Upper lobe of left lung (tissue), 6 donors: ENCODE measurements at regions not wholly inside any gene's neighbourhood (a gene's known extent, or its start where the extent isn't known, plus 50 kb on each side); places are given as distances from the start of the nearest gene placed in this dataset.
"Not testable (repeated sequence)": the region's sequence is repeated elsewhere in the genome, so short reads cannot be mapped to it uniquely, and the experiment has no call there.

ENCODE experiments used
- ATAC-seq, 2 donors: fragments of 200-7000 bp; cut with Tn5 transposase; one replicate each; pipeline ENCODE4 v1.9.1; 2022; ENCODE audit warnings: mild to moderate bottlenecking in 2 of 2, moderate library complexity in 2 of 2; ENCODE audit not compliant: low FRiP score in 2 of 2
- DNase-seq, 2 donors: peaks; one replicate each; pipeline ENCODE4 v3.0.0-alpha.2; 2019 to 2020
- H3K27ac ChIP-seq, 4 donors: fragments of 200-600 bp; sonication (generic); one replicate each; pipeline ENCODE4 v1.5.1; 2016 to 2019
- H3K27me3 ChIP-seq, 4 donors: fragments of 200-600 bp; sonication (generic); one replicate each; pipeline ENCODE4 v1.5.1; 2017 to 2019
- H3K36me3 ChIP-seq, 4 donors: fragments of 200-600 bp; sonication (generic); one replicate each; pipeline ENCODE4 v1.5.1; 2016 to 2019
- H3K4me1 ChIP-seq, 4 donors: fragments of 200-600 bp; sonication (generic); one replicate each; pipeline ENCODE4 v1.5.1; 2018 to 2019
- H3K4me3 ChIP-seq, 4 donors: fragments of 200-600 bp; sonication (generic); one replicate each; pipeline ENCODE4 v1.5.1; 2017 to 2019; ENCODE audit warnings: mild to moderate bottlenecking in 2 of 4, moderate library complexity in 1 of 4
- H3K9me3 ChIP-seq, 4 donors: fragments of 200-600 bp; sonication (generic); one replicate each; pipeline ENCODE4 v1.5.1; 2018 to 2019
- EP300 ChIP-seq, 4 donors: sonication (generic); formaldehyde crosslinking; IDR thresholded peaks; one replicate each; pipeline ENCODE4 v1.5.1; 2017; ENCODE audit warnings: antibody characterized with exemption in 4 of 4, control low read depth in 2 of 4
- POLR2A ChIP-seq, 4 donors: fragments of 450-650 bp; IDR thresholded peaks; one replicate each; pipeline ENCODE4 v1.5.1; 2016 to 2017; ENCODE audit warnings: antibody characterized with exemption in 4 of 4, mild to moderate bottlenecking in 2 of 4
- POLR2AphosphoS5 ChIP-seq, 2 donors: sonication (generic); formaldehyde crosslinking; IDR thresholded peaks; one replicate each; pipeline ENCODE4 v1.5.1; 2017; ENCODE audit warnings: antibody characterized with exemption in 2 of 2
- WGBS, 2 donors: methylation state at CpG; one replicate each; pipeline ENCODE4 v1.1.5; 2017 to 2018; 5-methylcytosine and 5-hydroxymethylcytosine counted together
- TF ChIP-seq, protein P1 (sequence below), 6 experiments: fragments of 450-650 bp in 4 of 6; fragments of 200-600 bp in 2 of 6; sonication (generic) in 2 of 6; IDR thresholded peaks; one replicate each; pipeline ENCODE4 v1.5.1; 2016 to 2019; ENCODE audit warnings: antibody characterized with exemption in 6 of 6
- donor health status: DM: no; HTN: no; CAD: no; lungs with moderate emphysema.
- donor health status: DM: no; HTN: yes; CAD: no; lungs with severe emphysema.

DNA sequence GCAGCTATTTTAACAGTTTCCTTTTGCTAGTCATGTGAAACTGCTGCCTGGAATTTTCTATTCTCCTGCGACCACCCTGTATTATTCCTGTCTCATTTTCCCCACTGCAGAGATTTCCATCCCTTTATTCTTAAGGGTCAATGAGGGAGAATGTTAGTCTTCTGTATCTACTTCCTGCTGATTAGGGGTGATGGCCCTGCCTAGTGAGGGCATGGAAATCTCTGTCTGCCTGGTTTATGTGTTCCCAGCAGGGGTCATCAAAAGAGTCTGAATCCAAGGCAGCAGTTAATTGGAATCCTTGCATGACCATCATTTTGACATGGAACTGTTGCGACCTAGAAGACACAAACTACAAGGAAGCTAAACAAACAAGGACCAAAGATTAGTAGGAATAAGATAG lies 325.2 kb downstream of the PLPP3 start:
- Histone ChIP-seq H3K27ac (no peak overlapping the region), H3K36me3 (no peaks in the 10 kb centered on the region), H3K4me3 (no peak overlapping the region), H3K27me3 (no peaks in the 10 kb centered on the region), H3K4me1 (peaks cover 8 to 14% (median 10%) of the 10 kb centered on the region in 4 donors), H3K9me3 (no peaks in the 10 kb centered on the region)
- ATAC-seq, result no peak
- DNase-seq, result no peak
- WGBS, 2 donors, result 88 to 91% methylated on average over 2 of the region's 2 CpGs
- TF ChIP-seq EP300 (IDR thresholded peaks at IDR 0.05) (no peak), POLR2A (IDR thresholded peaks at IDR 0.05) (no peak), POLR2AphosphoS5 (IDR thresholded peaks at IDR 0.05) (no peak)
- TF ChIP-seq, protein P1, sequence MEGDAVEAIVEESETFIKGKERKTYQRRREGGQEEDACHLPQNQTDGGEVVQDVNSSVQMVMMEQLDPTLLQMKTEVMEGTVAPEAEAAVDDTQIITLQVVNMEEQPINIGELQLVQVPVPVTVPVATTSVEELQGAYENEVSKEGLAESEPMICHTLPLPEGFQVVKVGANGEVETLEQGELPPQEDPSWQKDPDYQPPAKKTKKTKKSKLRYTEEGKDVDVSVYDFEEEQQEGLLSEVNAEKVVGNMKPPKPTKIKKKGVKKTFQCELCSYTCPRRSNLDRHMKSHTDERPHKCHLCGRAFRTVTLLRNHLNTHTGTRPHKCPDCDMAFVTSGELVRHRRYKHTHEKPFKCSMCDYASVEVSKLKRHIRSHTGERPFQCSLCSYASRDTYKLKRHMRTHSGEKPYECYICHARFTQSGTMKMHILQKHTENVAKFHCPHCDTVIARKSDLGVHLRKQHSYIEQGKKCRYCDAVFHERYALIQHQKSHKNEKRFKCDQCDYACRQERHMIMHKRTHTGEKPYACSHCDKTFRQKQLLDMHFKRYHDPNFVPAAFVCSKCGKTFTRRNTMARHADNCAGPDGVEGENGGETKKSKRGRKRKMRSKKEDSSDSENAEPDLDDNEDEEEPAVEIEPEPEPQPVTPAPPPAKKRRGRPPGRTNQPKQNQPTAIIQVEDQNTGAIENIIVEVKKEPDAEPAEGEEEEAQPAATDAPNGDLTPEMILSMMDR (IDR thresholded peaks at IDR 0.05), result no peak

DNA sequence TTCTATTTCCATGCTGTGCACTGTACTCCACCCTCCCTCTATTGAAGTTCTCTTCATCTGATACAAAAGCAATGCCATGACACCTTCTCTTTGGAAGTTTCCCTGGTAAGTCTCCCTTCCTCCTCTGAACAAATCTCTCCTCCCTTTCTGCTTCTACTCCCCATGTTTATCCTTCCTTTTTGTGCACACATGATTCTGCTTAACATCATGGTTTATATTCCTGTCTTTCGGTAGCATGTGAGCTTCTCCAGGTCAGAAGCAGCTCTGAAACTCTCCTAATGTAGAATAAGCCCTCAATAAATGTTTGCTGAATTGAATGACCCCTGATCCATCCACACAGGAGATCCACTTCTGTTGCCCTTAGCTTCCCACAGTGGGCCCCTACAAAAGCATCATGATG lies 328.6 kb downstream of the PLPP3 start:
- no peak overlapping the region for H3K27ac ChIP-seq
- DNase-seq (no peak), ATAC-seq (no peak)
- no peaks in the 10 kb centered on the region for H3K27me3 ChIP-seq
- whole genome bisulfite sequencing, 2 donors, result 52 to 95% methylated on average over 1 of the region's 1 CpG
- H3K9me3 ChIP-seq, result no peaks in the 10 kb centered on the region
- peaks cover 0 to 3% (median 0%) of the 10 kb centered on the region in 4 donors for H3K4me1 ChIP-seq
- TF ChIP-seq EP300 (IDR thresholded peaks at IDR 0.05), result no peak
- TF ChIP-seq POLR2A (IDR thresholded peaks at IDR 0.05), result no peak
- TF ChIP-seq, protein P1 (IDR thresholded peaks at IDR 0.05), result no peak
- no peak for TF ChIP-seq POLR2AphosphoS5 (IDR thresholded peaks at IDR 0.05)
- H3K36me3 ChIP-seq, result no peaks in the 10 kb centered on the region
- no peak overlapping the region for H3K4me3 ChIP-seq

DNA sequence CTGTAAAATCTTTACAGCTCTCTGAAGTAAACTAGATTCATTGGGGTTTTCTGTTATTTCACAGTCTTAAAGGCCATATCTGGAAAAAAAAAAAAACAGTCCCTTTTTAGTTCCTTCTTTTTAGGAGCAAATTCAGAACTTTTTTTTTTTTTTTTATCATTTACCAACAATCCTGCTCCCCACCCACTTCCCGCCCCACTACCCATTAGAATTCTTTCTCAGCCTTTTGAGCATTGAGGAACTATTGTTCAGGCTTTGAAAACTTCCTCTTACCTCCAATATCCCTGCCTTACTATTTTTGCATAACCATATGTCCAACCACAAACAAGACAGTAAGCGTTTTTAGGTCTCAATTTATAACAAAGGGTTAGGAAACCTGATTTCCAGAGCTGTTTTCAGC lies 330.1 kb downstream of the PLPP3 start:
- DNase-seq (no peak), ATAC-seq (peak in 1 of 2 donors; percentile 80)
- Histone ChIP-seq H3K4me1 (no peaks in the 10 kb centered on the region), H3K27ac (no peak overlapping the region), H3K9me3 (no peaks in the 10 kb centered on the region), H3K27me3 (no peaks in the 10 kb centered on the region), H3K4me3 (no peak overlapping the region), H3K36me3 (no peaks in the 10 kb centered on the region)
- WGBS, 2 donors, result 50 to 70% methylated on average over 2 of the region's 2 CpGs
- TF ChIP-seq, protein P1 (IDR thresholded peaks at IDR 0.05), result no peak

DNA sequence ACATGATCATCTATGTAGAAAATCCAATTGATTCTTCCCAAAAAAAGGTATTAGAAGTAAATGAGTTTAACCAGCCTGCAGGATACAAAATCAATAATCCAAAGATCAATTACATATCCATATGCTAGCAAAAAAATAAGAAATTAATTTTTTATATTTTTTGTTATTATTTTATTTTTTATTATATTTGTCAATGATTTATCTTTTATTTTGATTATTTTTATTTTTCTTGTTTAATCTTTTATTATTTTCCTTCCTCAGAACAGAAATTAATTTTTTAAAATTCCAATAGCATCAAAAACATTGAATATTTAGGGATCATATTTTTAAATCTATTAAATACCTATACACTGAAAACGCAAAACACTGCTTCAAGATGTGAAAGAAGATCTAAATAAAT lies 331.2 kb downstream of the PLPP3 start:
- Histone ChIP-seq H3K27ac (no peak overlapping the region), H3K4me3 (no peak overlapping the region), H3K4me1 (no peaks in the 10 kb centered on the region), H3K9me3 (no peaks in the 10 kb centered on the region), H3K36me3 (no peaks in the 10 kb centered on the region), H3K27me3 (no peaks in the 10 kb centered on the region)
- ATAC-seq, result no peak
- DNase-seq, result no peak
- no peak for TF ChIP-seq EP300 (IDR thresholded peaks at IDR 0.05)
- no peak for TF ChIP-seq POLR2A (IDR thresholded peaks at IDR 0.05)
- TF ChIP-seq, protein P1 (IDR thresholded peaks at IDR 0.05), result no peak
- TF ChIP-seq POLR2AphosphoS5 (IDR thresholded peaks at IDR 0.05), result no peak
- 95 to 98% methylated on average over 1 of the region's 1 CpG for WGBS, 2 donors

DNA sequence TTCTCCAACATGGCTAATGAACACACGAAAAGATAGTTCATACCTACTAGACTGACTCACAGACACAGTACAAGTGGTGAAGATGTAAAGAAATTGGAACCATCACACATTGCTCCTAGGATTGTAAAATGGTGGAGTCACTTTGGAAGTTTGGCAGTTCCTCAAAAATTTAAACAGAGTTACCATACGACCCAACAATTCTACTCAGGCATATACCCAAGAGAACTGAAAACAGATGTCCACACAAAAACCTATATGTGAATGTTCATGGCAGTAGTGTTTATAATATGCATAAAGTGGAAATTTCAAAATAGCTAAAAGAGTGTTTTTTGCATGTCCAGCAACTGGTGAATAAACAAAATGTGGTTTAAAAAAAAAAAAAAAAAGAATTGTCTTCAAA lies 332.6 kb downstream of the PLPP3 start:
- not testable (repeated sequence) for H3K4me1 ChIP-seq, DNase-seq, H3K27ac ChIP-seq, H3K4me3 ChIP-seq, ATAC-seq, H3K27me3 ChIP-seq, H3K36me3 ChIP-seq
- 91 to 93% methylated on average over 2 of the region's 2 CpGs for WGBS, 2 donors
- H3K9me3 ChIP-seq, result peaks cover 0 to 10% (median 0%) of the 10 kb centered on the region in 4 donors
